BJ (cell line): ENCODE measurements at regions not wholly inside any gene's neighbourhood (a gene's known extent, or its start where the extent isn't known, plus 50 kb on each side); places are given as distances from the start of the nearest gene placed in this dataset.

ENCODE experiments used
- CTCF ChIA-PET: fragments of 350-600 bp; formaldehyde crosslinking; extraction: SDS; loops from one replicate; lab custom pipeline; 2021; ENCODE audit warnings: antibody characterized with exemption, inconsistent platforms; lab: Yijun Ruan, JAX
- POLR2A ChIA-PET: fragments of 300-600 bp; sonication (Branson Sonifier 250); formaldehyde crosslinking; extraction: SDS; loops from one replicate; lab custom pipeline; 2021; ENCODE audit warnings: antibody characterized with exemption; lab: Charles Lee
- DNase-seq: peaks from one replicate; pipeline ENCODE4 v3.0.0-alpha.2; 2011; ENCODE audit warnings: low read depth
- H3K27me3 ChIP-seq: 2 replicates; pipeline ENCODE4 v1.6.0; 2011; ENCODE audit warnings: low read length; ENCODE audit not compliant: control insufficient read depth, insufficient read depth
- H3K36me3 ChIP-seq: 2 replicates; pipeline ENCODE4 v1.5.1; 2011; ENCODE audit warnings: low read length; ENCODE audit not compliant: control insufficient read depth, insufficient read depth
- H3K4me3 ChIP-seq: 2 replicates; pipeline ENCODE4 v1.5.1; 2011; ENCODE audit warnings: low read depth, mild to moderate bottlenecking, control low read depth, low read length
- TF ChIP-seq, protein P1 (sequence below): IDR thresholded peaks from 2 replicates; pipeline ENCODE4 v1.5.1; 2011; ENCODE audit warnings: low read depth, mild to moderate bottlenecking, control low read depth, inconsistent platforms, low read length, moderate library complexity; ENCODE audit not compliant: insufficient read depth

DNA sequence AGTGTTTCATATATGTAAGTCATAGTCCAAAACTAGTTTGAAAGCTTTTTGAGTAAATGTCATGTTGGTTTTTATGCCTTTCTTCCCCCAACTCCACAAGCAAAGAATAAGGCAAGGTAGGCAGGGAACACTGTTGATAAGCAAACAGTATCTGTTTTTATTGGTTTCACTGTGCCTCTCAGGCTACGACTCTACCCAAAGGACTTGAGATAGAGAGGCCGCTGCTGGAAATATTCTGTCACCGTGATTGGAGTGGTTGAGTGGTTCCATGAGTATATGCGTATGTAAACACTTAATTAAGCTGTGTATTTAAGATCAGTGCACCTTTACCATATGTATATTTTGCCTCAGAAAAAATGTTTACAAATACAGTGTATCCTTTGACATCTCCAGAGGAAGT, 138.1 kb upstream of the KIF26B start:
- TF ChIP-seq, protein P1, sequence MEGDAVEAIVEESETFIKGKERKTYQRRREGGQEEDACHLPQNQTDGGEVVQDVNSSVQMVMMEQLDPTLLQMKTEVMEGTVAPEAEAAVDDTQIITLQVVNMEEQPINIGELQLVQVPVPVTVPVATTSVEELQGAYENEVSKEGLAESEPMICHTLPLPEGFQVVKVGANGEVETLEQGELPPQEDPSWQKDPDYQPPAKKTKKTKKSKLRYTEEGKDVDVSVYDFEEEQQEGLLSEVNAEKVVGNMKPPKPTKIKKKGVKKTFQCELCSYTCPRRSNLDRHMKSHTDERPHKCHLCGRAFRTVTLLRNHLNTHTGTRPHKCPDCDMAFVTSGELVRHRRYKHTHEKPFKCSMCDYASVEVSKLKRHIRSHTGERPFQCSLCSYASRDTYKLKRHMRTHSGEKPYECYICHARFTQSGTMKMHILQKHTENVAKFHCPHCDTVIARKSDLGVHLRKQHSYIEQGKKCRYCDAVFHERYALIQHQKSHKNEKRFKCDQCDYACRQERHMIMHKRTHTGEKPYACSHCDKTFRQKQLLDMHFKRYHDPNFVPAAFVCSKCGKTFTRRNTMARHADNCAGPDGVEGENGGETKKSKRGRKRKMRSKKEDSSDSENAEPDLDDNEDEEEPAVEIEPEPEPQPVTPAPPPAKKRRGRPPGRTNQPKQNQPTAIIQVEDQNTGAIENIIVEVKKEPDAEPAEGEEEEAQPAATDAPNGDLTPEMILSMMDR = no peak
- no peak for DNase-seq
- Histone ChIP-seq H3K36me3 (no peaks in the 10 kb centered on the region), H3K4me3 (no peak overlapping the region), H3K27me3 (no peaks in the 10 kb centered on the region)
- ChIA-PET POLR2A (no interaction called here), CTCF (interaction anchor here (1.5 kb wide), 1 partner anchor 26 kb away, joined by 3 read pairs; no protein-coding TSS in a partner anchor)

DNA sequence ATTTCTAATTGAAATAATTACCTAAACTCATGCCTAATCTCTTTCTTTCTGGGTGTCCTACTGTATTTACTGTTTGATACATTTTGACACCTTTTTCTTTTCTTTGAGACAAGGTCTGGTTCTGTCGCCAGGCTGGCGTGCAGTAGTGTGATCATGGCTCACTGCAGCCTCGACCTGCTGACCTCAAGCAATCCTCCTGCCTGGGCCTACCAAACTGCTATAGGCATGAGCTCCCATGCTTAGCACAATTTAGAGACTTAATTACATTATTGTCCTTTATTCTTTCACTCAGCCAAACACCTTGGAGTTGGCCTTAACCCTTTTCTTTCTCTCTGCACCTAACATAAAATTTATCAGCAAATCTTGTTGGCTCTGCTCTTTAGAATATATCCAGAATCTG, 139.8 kb upstream of the KIF26B start:
- DNase-seq = no peak
- ChIA-PET CTCF (no interaction called here), POLR2A (no interaction called here)
- Histone ChIP-seq H3K4me3 (no peak overlapping the region), H3K27me3 (no peaks in the 10 kb centered on the region), H3K36me3 (no peaks in the 10 kb centered on the region; the same call in 1 of the 2 replicates)
- TF ChIP-seq, protein P1 = no peak

DNA sequence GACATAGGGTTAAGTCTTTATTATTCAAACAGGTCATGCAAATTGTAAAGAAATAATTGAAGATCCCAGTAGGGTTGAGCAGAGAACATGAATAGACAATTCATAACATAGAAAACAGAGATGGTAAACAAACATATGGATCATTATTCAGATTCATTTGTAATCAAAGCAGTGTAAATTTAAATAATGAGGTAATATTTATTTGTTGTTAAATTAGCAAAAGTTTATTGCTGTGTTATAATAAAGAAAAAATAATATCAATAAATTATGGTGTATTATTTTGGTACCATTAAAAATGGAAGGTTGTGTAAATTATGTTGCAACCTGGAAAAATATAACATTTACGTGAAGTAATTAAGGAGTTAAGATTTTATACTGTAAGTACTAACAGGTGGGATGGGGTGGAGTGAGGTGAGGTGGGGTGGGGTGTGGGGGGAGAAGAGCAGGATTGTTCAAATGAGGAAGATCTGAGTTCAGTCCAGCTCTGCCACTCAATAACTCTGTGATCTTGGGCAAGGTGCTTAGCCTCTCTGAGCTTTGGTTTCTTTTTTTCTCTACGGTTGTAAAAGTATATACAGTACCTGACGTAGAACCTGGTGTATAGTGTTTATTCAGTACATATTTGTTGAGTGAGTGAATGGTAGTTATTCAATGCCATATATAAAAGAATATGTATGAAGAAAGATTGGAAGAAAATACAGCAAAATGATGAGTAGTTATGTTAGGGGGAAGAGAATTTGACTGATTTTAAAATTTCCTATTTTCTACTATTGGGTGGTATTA, 140.3 kb upstream of the KIF26B start:
- no peak for DNase-seq
- CTCF ChIA-PET = no interaction called here
- Histone ChIP-seq H3K4me3 (no peak overlapping the region), H3K36me3 (no peaks in the 10 kb centered on the region; the same call in 1 of the 2 replicates), H3K27me3 (no peaks in the 10 kb centered on the region)
- POLR2A ChIA-PET = no interaction called here
- TF ChIP-seq, protein P1 = no peak

DNA sequence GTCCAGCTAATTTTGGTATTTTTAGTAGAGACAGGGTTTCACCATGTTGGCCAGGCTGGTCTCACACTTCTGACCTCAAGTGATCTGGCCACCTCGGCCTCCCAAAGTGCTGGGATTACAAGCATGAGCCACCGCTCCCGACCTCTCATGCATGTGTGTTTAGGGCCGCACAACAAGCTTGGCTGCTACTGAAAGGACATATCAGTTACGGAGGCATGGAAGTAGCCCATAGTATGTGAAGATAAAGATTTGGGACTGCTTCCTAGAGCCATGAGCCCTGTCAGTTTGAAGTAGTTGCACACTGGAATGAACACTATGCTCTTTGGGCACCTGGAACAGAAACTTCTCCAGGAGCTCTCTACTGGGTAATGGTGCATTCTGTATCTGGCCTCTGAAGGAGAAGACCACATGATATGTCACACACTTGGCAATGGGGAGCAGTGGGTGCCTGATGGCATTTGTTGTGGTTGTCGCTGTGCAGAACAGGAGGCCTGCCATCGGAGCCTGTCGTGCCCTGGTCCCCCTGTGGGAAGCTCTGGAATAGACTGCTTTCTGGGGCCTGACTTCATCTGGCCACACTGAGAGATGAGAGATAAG, 144.7 kb upstream of the KIF26B start:
- H3K27me3 ChIP-seq = no peaks in the 10 kb centered on the region
- no peaks in the 10 kb centered on the region; the same call in 1 of the 2 replicates for H3K36me3 ChIP-seq
- TF ChIP-seq, protein P1 = no peak
- no peak for DNase-seq
- CTCF ChIA-PET = no interaction called here
- POLR2A ChIA-PET = no interaction called here
- no peak overlapping the region for H3K4me3 ChIP-seq

DNA sequence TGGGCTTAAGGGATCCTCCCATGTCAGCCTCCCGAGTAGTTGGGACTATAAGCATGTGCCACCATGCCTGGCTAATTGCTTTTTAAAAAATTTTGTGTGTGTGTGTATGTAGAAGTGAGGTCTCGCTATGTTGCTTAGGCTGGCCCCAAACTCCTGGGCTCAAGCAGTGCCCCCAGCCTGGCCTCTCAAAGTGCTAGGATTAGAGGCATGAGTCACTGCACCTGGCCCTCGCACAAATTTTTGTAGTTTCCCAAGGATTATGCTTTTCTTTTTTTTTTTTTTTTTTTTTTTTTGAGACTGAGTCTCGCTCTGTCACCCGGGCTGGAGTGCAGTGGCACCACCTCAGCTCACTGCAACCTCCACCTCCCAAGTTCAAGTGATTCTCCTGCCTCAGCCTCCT, 144.4 kb upstream of the HNRNPU start:
- Histone ChIP-seq H3K27me3 (no peaks in the 10 kb centered on the region), H3K4me3 (no peak overlapping the region), H3K36me3 (no peaks in the 10 kb centered on the region; the same call in 1 of the 2 replicates)
- no peak for DNase-seq
- CTCF ChIA-PET = no interaction called here
- TF ChIP-seq, protein P1 = no peak
- POLR2A ChIA-PET = interaction anchor here (0.6 kb wide), 1 partner anchor 38 kb away, joined by 3 read pairs; no protein-coding TSS in a partner anchor
